ENCODE measurements at regions not wholly inside any gene's neighbourhood (a gene's known extent, or its start where the extent isn't known, plus 50 kb on each side); places are given as distances from the start of the nearest gene placed in this dataset.

DNA sequence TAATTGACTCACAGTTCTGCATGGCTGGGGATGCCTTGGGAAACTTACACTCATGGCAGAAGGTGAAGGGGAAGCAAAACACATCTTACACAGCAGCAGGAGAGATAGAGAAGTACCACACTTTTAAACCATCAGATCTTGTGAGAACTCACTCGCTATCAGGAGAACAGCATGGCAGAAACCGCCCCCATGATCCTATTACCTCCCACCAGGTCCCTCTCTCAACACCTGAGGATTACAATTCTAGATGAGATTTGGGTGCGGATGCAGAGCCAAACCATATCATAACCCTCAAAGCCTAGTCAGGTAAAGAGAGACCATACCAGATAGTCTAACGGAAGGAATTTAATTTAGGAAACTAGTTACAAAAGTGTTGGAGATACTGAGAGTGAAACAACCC lies 182.6 kb upstream of the ACVR2A start:
- no peak for DNase-seq (ENCODE audit: low spot score in 2 of 2, unreplicated experiment in 2 of 2)
- H3K27ac Mint-ChIP-seq: no peak overlapping the region
- peaks cover 3% of the 10 kb centered on the region for H3K27me3 Mint-ChIP-seq (ENCODE audit: low read depth)
- TF ChIP-seq CTCF (IDR thresholded peaks at IDR 0.05; ENCODE audit: unreplicated experiment): no peak
- H3K4me1 Mint-ChIP-seq: no peaks in the 10 kb centered on the region
- no peaks in the 10 kb centered on the region for H3K9me3 Mint-ChIP-seq
- no peaks in the 10 kb centered on the region for H3K36me3 Mint-ChIP-seq
- no peak overlapping the region for H3K4me3 Mint-ChIP-seq

DNA sequence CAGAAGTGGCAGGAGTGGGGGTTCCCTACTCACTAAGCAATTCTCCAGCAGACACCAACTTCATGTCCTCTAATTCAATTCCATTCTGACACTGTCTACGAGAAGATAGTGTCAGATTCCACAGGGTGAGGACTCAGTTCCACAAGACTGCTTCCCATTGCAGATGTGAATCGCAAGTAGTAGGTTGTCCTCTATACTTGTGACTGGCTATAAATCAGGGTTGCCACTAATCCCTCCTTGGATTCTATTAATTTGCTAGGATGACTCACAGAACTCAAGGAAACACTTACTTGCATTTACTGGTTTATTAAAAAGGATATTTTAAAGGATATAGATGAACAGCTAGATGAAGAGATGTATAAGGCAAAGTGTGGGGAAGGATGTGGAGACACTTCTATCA lies 184.1 kb upstream of the ACVR2A start:
- H3K27ac Mint-ChIP-seq: no peak overlapping the region
- H3K4me1 Mint-ChIP-seq: no peaks in the 10 kb centered on the region
- no peaks in the 10 kb centered on the region for H3K36me3 Mint-ChIP-seq
- no peaks in the 10 kb centered on the region for H3K9me3 Mint-ChIP-seq
- TF ChIP-seq CTCF (IDR thresholded peaks at IDR 0.05; ENCODE audit: unreplicated experiment): no peak
- H3K4me3 Mint-ChIP-seq: no peak overlapping the region
- DNase-seq (ENCODE audit: low spot score in 2 of 2, unreplicated experiment in 2 of 2): no peak
- H3K27me3 Mint-ChIP-seq (ENCODE audit: low read depth): peaks cover 3% of the 10 kb centered on the region

GRCh38 chr2:147659051-147659450 lies 185.8 kb upstream of the ACVR2A start:
- DNase-seq (ENCODE audit: low spot score in 2 of 2, unreplicated experiment in 2 of 2): no peak

GRCh38 chr2:147657086-147658000 lies 187.5 kb upstream of the ACVR2A start:
- Mint-ChIP-seq H3K4me3 (no peak overlapping the region), H3K27ac (no peak overlapping the region), H3K27me3 (ENCODE audit: low read depth) (no peaks in the 10 kb centered on the region), H3K36me3 (no peaks in the 10 kb centered on the region), H3K9me3 (no peaks in the 10 kb centered on the region), H3K4me1 (no peaks in the 10 kb centered on the region)
- no peak for TF ChIP-seq CTCF (IDR thresholded peaks at IDR 0.05; ENCODE audit: unreplicated experiment)
- DNase-seq (ENCODE audit: low spot score in 2 of 2, unreplicated experiment in 2 of 2): no peak

More at GRCh38 chr2:147659051-147659450, 185.8 kb upstream of the ACVR2A start:
- TF ChIP-seq CTCF (IDR thresholded peaks at IDR 0.05; ENCODE audit: unreplicated experiment): no peak
- H3K4me1 Mint-ChIP-seq: no peaks in the 10 kb centered on the region
- H3K27me3 Mint-ChIP-seq (ENCODE audit: low read depth): peaks cover 3% of the 10 kb centered on the region
- no peak overlapping the region for H3K4me3 Mint-ChIP-seq
- H3K27ac Mint-ChIP-seq: no peak overlapping the region
- H3K9me3 Mint-ChIP-seq: no peaks in the 10 kb centered on the region
- no peaks in the 10 kb centered on the region for H3K36me3 Mint-ChIP-seq

DNA sequence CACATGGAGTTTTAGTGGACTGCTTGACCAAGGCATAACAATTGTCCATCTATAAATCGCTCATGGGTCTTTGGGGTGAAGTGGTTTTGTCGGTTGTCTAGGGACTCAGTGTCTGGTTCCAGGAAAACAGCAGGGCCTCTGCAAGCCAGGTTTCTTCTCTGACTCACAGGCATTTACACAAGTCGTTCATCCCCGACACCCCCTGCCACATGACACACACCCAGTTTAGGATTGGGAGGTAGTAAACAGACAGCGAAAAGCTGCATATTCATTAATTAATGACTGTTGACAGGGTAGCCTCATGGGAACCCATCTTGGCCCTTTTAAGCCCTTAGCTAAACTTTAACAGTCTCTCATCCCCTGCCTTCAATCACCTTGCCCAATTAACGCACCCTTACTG lies 194.8 kb upstream of the ACVR2A start:
- no peak for DNase-seq (ENCODE audit: low spot score in 2 of 2, unreplicated experiment in 2 of 2)
- H3K9me3 Mint-ChIP-seq: no peaks in the 10 kb centered on the region
- no peak overlapping the region for H3K4me3 Mint-ChIP-seq
- H3K27ac Mint-ChIP-seq: no peak overlapping the region
- H3K4me1 Mint-ChIP-seq: peaks cover 22% of the 10 kb centered on the region
- H3K27me3 Mint-ChIP-seq (ENCODE audit: low read depth): no peaks in the 10 kb centered on the region
- TF ChIP-seq CTCF (IDR thresholded peaks at IDR 0.05; ENCODE audit: unreplicated experiment): no peak
- no peaks in the 10 kb centered on the region for H3K36me3 Mint-ChIP-seq

Measured in mesothelial cell of epicardium (in vitro differentiated cells).